ENCODE measurements at regions not wholly inside any gene's neighbourhood (a gene's known extent, or its start where the extent isn't known, plus 50 kb on each side); places are given as distances from the start of the nearest gene placed in this dataset.

DNA sequence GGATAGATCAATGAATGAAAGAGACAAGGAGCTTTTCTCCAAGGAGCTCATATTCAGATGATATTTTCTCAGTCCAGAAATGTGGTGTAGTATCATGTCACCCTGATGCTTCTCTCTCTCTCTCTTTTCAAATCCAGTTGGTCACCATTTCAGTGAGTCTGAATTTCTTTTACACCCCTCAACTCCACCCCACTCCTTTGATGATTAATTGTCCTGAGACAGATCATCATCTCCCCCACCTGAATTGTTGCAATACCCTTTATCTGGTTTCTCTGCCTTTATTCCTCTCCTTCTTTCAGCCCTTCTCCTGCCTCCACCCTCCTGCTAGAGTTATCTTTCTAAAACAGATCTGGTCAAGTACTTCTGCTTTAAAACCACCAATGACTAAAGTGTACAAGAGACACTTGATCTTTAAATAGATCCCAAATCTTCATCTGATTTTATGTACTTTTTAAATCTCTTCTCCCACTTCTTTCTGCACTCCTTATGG, 299.8 kb downstream of the KLF5 start:
- Histone ChIP-seq H3K36me3 (ENCODE audit: control insufficient read depth in 1 of 2, insufficient read depth in 2 of 2, low read depth in 1 of 2, low read length in 2 of 2) (no peaks in the 10 kb centered on the region), H3K79me1 (replicated peaks; ENCODE audit: low read length, poor library complexity, severe bottlenecking) (no peaks in the 10 kb centered on the region), H3K18ac (ENCODE audit: low read depth in 1 of 2, low read length in 2 of 2) (no peak overlapping the region), H2AFZ (ENCODE audit: low read depth, low read length) (no peak overlapping the region), H4K8ac (ENCODE audit: low read length) (no peak overlapping the region), H3K27me3 (ENCODE audit: control insufficient read depth in 1 of 2, insufficient read depth in 1 of 2, low read length in 2 of 2) (no peaks in the 10 kb centered on the region), H2BK12ac (ENCODE audit: low read length in 2 of 2) (no peak overlapping the region), H2AK5ac (ENCODE audit: low read length, severe bottlenecking) (no peak overlapping the region), H3K9me3 (ENCODE audit: control insufficient read depth, low read length) (no peaks in the 10 kb centered on the region), H3K27ac (ENCODE audit: low read length, poor library complexity, severe bottlenecking) (no peak overlapping the region), H2BK5ac (ENCODE audit: low read depth, low read length, poor library complexity, severe bottlenecking) (no peak overlapping the region), H3K9ac (ENCODE audit: low read length) (no peak overlapping the region), H3K4me3 (ENCODE audit: insufficient read depth in 1 of 2, low read depth in 1 of 2, low read length in 2 of 2) (no peak overlapping the region), H3K4me1 (ENCODE audit: control insufficient read depth, insufficient read depth, low read depth, low read length) (no peaks in the 10 kb centered on the region), H3K4ac (ENCODE audit: low read depth in 1 of 2, low read length in 2 of 2) (no peak overlapping the region), H4K91ac (ENCODE audit: low read length) (no peak overlapping the region), H2BK15ac (ENCODE audit: low read depth, poor library complexity, severe bottlenecking) (no peak overlapping the region), H3K4me2 (ENCODE audit: low read length, poor library complexity, severe bottlenecking) (no peak overlapping the region), H2BK120ac (ENCODE audit: low read depth, low read length) (no peak overlapping the region), H3K23ac (ENCODE audit: low read length in 2 of 2) (no peak overlapping the region), H3K14ac (ENCODE audit: low read length in 2 of 2) (no peak overlapping the region)
- no peak for DNase-seq

DNA sequence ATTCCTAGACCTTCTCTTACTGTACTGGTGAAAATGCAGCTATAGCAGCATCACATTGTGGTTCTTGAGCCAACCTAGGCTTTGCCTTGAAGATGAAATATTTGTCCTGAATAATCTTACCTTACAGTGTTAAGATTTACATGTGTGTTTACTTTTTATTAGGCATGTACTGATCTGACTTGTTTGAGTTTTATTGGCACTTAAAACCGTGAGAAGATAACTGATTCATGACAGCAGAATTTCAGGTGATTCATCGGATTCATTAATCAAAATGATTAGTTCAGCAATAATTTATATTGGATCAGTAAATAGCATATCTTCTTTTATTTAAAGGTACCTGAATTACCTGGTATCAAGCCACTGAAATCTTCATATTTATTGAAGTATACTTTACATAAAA, 296.3 kb downstream of the KLF5 start:
- no peak for DNase-seq
- Histone ChIP-seq H3K18ac (ENCODE audit: low read depth in 1 of 2, low read length in 2 of 2) (no peak overlapping the region), H2AFZ (ENCODE audit: low read depth, low read length) (no peak overlapping the region), H3K9me3 (ENCODE audit: control insufficient read depth, low read length) (no peaks in the 10 kb centered on the region), H3K23ac (ENCODE audit: low read length in 2 of 2) (no peak overlapping the region), H3K4me1 (ENCODE audit: control insufficient read depth, insufficient read depth, low read depth, low read length) (no peaks in the 10 kb centered on the region), H3K27ac (ENCODE audit: low read length, poor library complexity, severe bottlenecking) (no peak overlapping the region), H3K14ac (ENCODE audit: low read length in 2 of 2) (no peak overlapping the region), H3K4me2 (ENCODE audit: low read length, poor library complexity, severe bottlenecking) (no peak overlapping the region), H2BK12ac (ENCODE audit: low read length in 2 of 2) (no peak overlapping the region), H3K79me1 (replicated peaks; ENCODE audit: low read length, poor library complexity, severe bottlenecking) (no peaks in the 10 kb centered on the region), H3K4ac (ENCODE audit: low read depth in 1 of 2, low read length in 2 of 2) (no peak overlapping the region), H3K27me3 (ENCODE audit: control insufficient read depth in 1 of 2, insufficient read depth in 1 of 2, low read length in 2 of 2) (no peaks in the 10 kb centered on the region), H4K91ac (ENCODE audit: low read length) (no peak overlapping the region), H2BK120ac (ENCODE audit: low read depth, low read length) (no peak overlapping the region), H4K8ac (ENCODE audit: low read length) (no peak overlapping the region), H3K9ac (ENCODE audit: low read length) (no peak overlapping the region), H3K36me3 (ENCODE audit: control insufficient read depth in 1 of 2, insufficient read depth in 2 of 2, low read depth in 1 of 2, low read length in 2 of 2) (no peaks in the 10 kb centered on the region), H2AK5ac (ENCODE audit: low read length, severe bottlenecking) (no peak overlapping the region), H2BK5ac (ENCODE audit: low read depth, low read length, poor library complexity, severe bottlenecking) (no peak overlapping the region), H2BK15ac (ENCODE audit: low read depth, poor library complexity, severe bottlenecking) (no peak overlapping the region), H3K4me3 (ENCODE audit: insufficient read depth in 1 of 2, low read depth in 1 of 2, low read length in 2 of 2) (no peak overlapping the region)
- 100% methylated on average over 1 of the region's 2 CpGs for WGBS

DNA sequence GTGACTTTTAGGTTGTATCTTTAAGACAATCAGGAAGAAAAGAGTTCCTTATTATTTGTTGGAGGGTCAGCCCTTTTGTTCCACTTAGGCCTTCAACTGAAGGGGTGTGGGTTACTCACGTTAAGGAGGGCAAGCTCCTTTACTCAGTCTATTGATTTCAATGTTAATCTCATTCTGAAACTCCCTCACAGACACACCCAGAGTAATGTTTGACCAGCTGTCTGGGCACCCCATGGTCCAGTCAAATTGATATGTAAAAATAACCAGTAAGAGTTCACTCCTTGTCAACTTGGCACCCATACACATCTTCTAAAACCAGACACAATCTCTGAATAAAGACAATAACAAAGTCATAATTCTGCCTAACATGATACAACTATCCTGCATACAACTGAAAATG, 292.9 kb downstream of the KLF5 start:
- no peak overlapping the region for H3K4me3 ChIP-seq (ENCODE audit: insufficient read depth in 1 of 2, low read depth in 1 of 2, low read length in 2 of 2)
- WGBS = 82% methylated on average over 1 of the region's 1 CpG
- no peaks in the 10 kb centered on the region for H3K79me1 ChIP-seq (replicated peaks; ENCODE audit: low read length, poor library complexity, severe bottlenecking)

DNA sequence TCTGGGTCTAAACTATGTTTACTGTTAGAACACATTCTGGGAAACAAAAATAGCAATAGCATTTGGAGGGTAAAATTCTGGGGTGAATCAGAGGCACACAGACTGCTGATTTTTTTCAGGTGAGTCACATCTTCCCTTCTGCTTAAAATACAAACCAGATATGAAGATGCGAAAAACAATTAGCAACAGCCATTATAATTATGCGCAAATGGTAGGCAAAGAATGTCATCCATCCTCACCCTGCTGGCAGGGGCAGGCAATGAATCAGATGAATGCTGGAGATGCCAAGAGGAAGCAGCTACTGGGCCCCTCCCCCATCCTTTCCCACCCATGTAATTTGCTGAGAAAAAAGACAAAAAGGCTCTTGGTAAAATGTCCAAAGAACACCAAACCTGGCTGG, 282.9 kb downstream of the KLF5 start:
- no peaks in the 10 kb centered on the region for H3K9me3 ChIP-seq (ENCODE audit: control insufficient read depth, low read length)
- H3K23ac ChIP-seq (ENCODE audit: low read length in 2 of 2) = no peak overlapping the region
- no peaks in the 10 kb centered on the region for H3K79me1 ChIP-seq (replicated peaks; ENCODE audit: low read length, poor library complexity, severe bottlenecking)
- no peak overlapping the region for H3K14ac ChIP-seq (ENCODE audit: low read length in 2 of 2)
- H2BK5ac ChIP-seq (ENCODE audit: low read depth, low read length, poor library complexity, severe bottlenecking) = no peak overlapping the region
- H2AK5ac ChIP-seq (ENCODE audit: low read length, severe bottlenecking) = no peak overlapping the region
- H2BK120ac ChIP-seq (ENCODE audit: low read depth, low read length) = no peak overlapping the region
- H3K27ac ChIP-seq (ENCODE audit: low read length, poor library complexity, severe bottlenecking) = no peak overlapping the region
- no peak overlapping the region for H3K18ac ChIP-seq (ENCODE audit: low read depth in 1 of 2, low read length in 2 of 2)
- H2BK15ac ChIP-seq (ENCODE audit: low read depth, poor library complexity, severe bottlenecking) = no peak overlapping the region
- H3K4me2 ChIP-seq (ENCODE audit: low read length, poor library complexity, severe bottlenecking) = no peak overlapping the region
- peak; percentile 47 for DNase-seq
- no peak overlapping the region for H3K4ac ChIP-seq (ENCODE audit: low read depth in 1 of 2, low read length in 2 of 2)
- no peak overlapping the region for H3K9ac ChIP-seq (ENCODE audit: low read length)
- H3K36me3 ChIP-seq (ENCODE audit: control insufficient read depth in 1 of 2, insufficient read depth in 2 of 2, low read depth in 1 of 2, low read length in 2 of 2) = no peaks in the 10 kb centered on the region
- H3K4me1 ChIP-seq (ENCODE audit: control insufficient read depth, insufficient read depth, low read depth, low read length) = no peaks in the 10 kb centered on the region
- H3K27me3 ChIP-seq (ENCODE audit: control insufficient read depth in 1 of 2, insufficient read depth in 1 of 2, low read length in 2 of 2) = no peaks in the 10 kb centered on the region
- H4K91ac ChIP-seq (ENCODE audit: low read length) = no peak overlapping the region
- no peak overlapping the region for H3K4me3 ChIP-seq (ENCODE audit: insufficient read depth in 1 of 2, low read depth in 1 of 2, low read length in 2 of 2)
- H2BK12ac ChIP-seq (ENCODE audit: low read length in 2 of 2) = no peak overlapping the region
- 18% methylated on average over 2 of the region's 2 CpGs for WGBS
- no peak overlapping the region for H4K8ac ChIP-seq (ENCODE audit: low read length)
- no peak overlapping the region for H2AFZ ChIP-seq (ENCODE audit: low read depth, low read length)

More for the DNA sequence above, 292.9 kb downstream of the KLF5 start:
- no peak overlapping the region for H2BK15ac ChIP-seq (ENCODE audit: low read depth, poor library complexity, severe bottlenecking)
- no peaks in the 10 kb centered on the region for H3K36me3 ChIP-seq (ENCODE audit: control insufficient read depth in 1 of 2, insufficient read depth in 2 of 2, low read depth in 1 of 2, low read length in 2 of 2)
- H3K27me3 ChIP-seq (ENCODE audit: control insufficient read depth in 1 of 2, insufficient read depth in 1 of 2, low read length in 2 of 2) = no peaks in the 10 kb centered on the region
- H3K4me1 ChIP-seq (ENCODE audit: control insufficient read depth, insufficient read depth, low read depth, low read length) = no peaks in the 10 kb centered on the region
- H2BK12ac ChIP-seq (ENCODE audit: low read length in 2 of 2) = no peak overlapping the region
- no peak overlapping the region for H2AFZ ChIP-seq (ENCODE audit: low read depth, low read length)
- no peak overlapping the region for H2BK5ac ChIP-seq (ENCODE audit: low read depth, low read length, poor library complexity, severe bottlenecking)
- no peak overlapping the region for H3K23ac ChIP-seq (ENCODE audit: low read length in 2 of 2)
- no peak overlapping the region for H3K14ac ChIP-seq (ENCODE audit: low read length in 2 of 2)
- H3K9ac ChIP-seq (ENCODE audit: low read length) = no peak overlapping the region
- no peak overlapping the region for H4K8ac ChIP-seq (ENCODE audit: low read length)
- H3K27ac ChIP-seq (ENCODE audit: low read length, poor library complexity, severe bottlenecking) = no peak overlapping the region
- H3K4ac ChIP-seq (ENCODE audit: low read depth in 1 of 2, low read length in 2 of 2) = no peak overlapping the region
- H4K91ac ChIP-seq (ENCODE audit: low read length) = no peak overlapping the region
- H3K9me3 ChIP-seq (ENCODE audit: control insufficient read depth, low read length) = no peaks in the 10 kb centered on the region
- H3K18ac ChIP-seq (ENCODE audit: low read depth in 1 of 2, low read length in 2 of 2) = no peak overlapping the region
- H2BK120ac ChIP-seq (ENCODE audit: low read depth, low read length) = no peak overlapping the region
- no peak overlapping the region for H2AK5ac ChIP-seq (ENCODE audit: low read length, severe bottlenecking)
- H3K4me2 ChIP-seq (ENCODE audit: low read length, poor library complexity, severe bottlenecking) = no peak overlapping the region
- DNase-seq = no peak

Measured in mesenchymal stem cell (in vitro differentiated cells and primary cell).